ENCODE measurements at regions not wholly inside any gene's neighbourhood (a gene's known extent, or its start where the extent isn't known, plus 50 kb on each side); places are given as distances from the start of the nearest gene placed in this dataset.

- Mint-ChIP-seq H3K4me3 (no peak overlapping the region), H3K9me3 (peaks cover 28% of the 10 kb centered on the region), H3K36me3 (peaks cover 2% of the 10 kb centered on the region), H3K27me3 (ENCODE audit: insufficient read depth, low read depth) (peaks cover 2% of the 10 kb centered on the region), H3K27ac (no peak overlapping the region), H3K4me1 (no peaks in the 10 kb centered on the region)
- Histone ChIP-seq H3F3A (ENCODE audit: low read depth) (no peaks in the 10 kb centered on the region), H3K4me3 (no peak overlapping the region), H3K9me3 (ENCODE audit: low read depth) (no peaks in the 10 kb centered on the region), H3K4me2 (no peak overlapping the region), H3K9ac (no peak overlapping the region), H2AFZ (replicated peaks) (no peak overlapping the region), H4K20me1 (ENCODE audit: low read depth) (no peaks in the 10 kb centered on the region), H3K4me1 (no peaks in the 10 kb centered on the region), H3K36me3 (no peaks in the 10 kb centered on the region), H3K27ac (no peak overlapping the region), H3K79me2 (ENCODE audit: low read depth) (no peaks in the 10 kb centered on the region), H3K27me3 (no peaks in the 10 kb centered on the region)
- DNase-seq (ENCODE audit: low spot score) = no peak
- no peak for TF ChIP-seq EZH2 (IDR thresholded peaks at IDR 0.05)
- TF ChIP-seq CTCF (IDR thresholded peaks at IDR 0.05) = no peak
- no peak for TF ChIP-seq EZH2phosphoT487 (IDR thresholded peaks at IDR 0.05)
These were observed 330.0 kb downstream of the PYDC2 start for GRCh38 chr3:191790934-191791333.

- H3K36me3 ChIP-seq = no peaks in the 10 kb centered on the region
- no peaks in the 10 kb centered on the region for H3K79me2 ChIP-seq (ENCODE audit: low read depth)
- H3K27me3 ChIP-seq = no peaks in the 10 kb centered on the region
- H3F3A ChIP-seq (ENCODE audit: low read depth) = no peaks in the 10 kb centered on the region
- peaks cover 28% of the 10 kb centered on the region for H3K9me3 Mint-ChIP-seq
- H3K27me3 Mint-ChIP-seq (ENCODE audit: insufficient read depth, low read depth) = peaks cover 2% of the 10 kb centered on the region
- H4K20me1 ChIP-seq (ENCODE audit: low read depth) = no peaks in the 10 kb centered on the region
- no peaks in the 10 kb centered on the region for H3K4me1 Mint-ChIP-seq
- H3K36me3 Mint-ChIP-seq = peaks cover 2% of the 10 kb centered on the region
- H3K9me3 ChIP-seq (ENCODE audit: low read depth) = no peaks in the 10 kb centered on the region
- H3K9ac ChIP-seq = no peak overlapping the region
- TF ChIP-seq EZH2 (IDR thresholded peaks at IDR 0.05) (no peak), CTCF (IDR thresholded peaks at IDR 0.05) (no peak), EZH2phosphoT487 (IDR thresholded peaks at IDR 0.05) (no peak)
- H3K27ac ChIP-seq = no peak overlapping the region
- no peak overlapping the region for H3K4me3 Mint-ChIP-seq
- no peaks in the 10 kb centered on the region for H3K4me1 ChIP-seq
- no peak overlapping the region for H3K4me3 ChIP-seq
- H3K4me2 ChIP-seq = no peak overlapping the region
- H3K27ac Mint-ChIP-seq = no peak overlapping the region
- no peak overlapping the region for H2AFZ ChIP-seq (replicated peaks)
- DNase-seq (ENCODE audit: low spot score) = no peak
These were observed 331.6 kb downstream of the PYDC2 start for GRCh38 chr3:191792580-191792979.

GRCh38 chr3:191795196-191795595, 334.2 kb downstream of the PYDC2 start:
- H3K9me3 Mint-ChIP-seq = peaks cover 29% of the 10 kb centered on the region
- peaks cover 2% of the 10 kb centered on the region for H3K27me3 Mint-ChIP-seq (ENCODE audit: insufficient read depth, low read depth)
- no peak overlapping the region for H3K27ac ChIP-seq
- H3K4me1 Mint-ChIP-seq = no peaks in the 10 kb centered on the region
- no peak overlapping the region for H3K4me2 ChIP-seq
- no peak overlapping the region for H3K9ac ChIP-seq
- no peak overlapping the region for H3K27ac Mint-ChIP-seq
- no peaks in the 10 kb centered on the region for H3K79me2 ChIP-seq (ENCODE audit: low read depth)
- no peaks in the 10 kb centered on the region for H3K9me3 ChIP-seq (ENCODE audit: low read depth)
- H2AFZ ChIP-seq (replicated peaks) = no peak overlapping the region
- H3K36me3 Mint-ChIP-seq = peaks cover 2% of the 10 kb centered on the region
- H3K4me3 Mint-ChIP-seq = no peak overlapping the region
- H3K4me3 ChIP-seq = no peak overlapping the region
- no peak for DNase-seq (ENCODE audit: low spot score)
- TF ChIP-seq EZH2 (IDR thresholded peaks at IDR 0.05) = no peak
- TF ChIP-seq EZH2phosphoT487 (IDR thresholded peaks at IDR 0.05) = no peak
- TF ChIP-seq CTCF (IDR thresholded peaks at IDR 0.05) = no peak
- no peaks in the 10 kb centered on the region for H3K27me3 ChIP-seq
- H3F3A ChIP-seq (ENCODE audit: low read depth) = no peaks in the 10 kb centered on the region
- H3K36me3 ChIP-seq = no peaks in the 10 kb centered on the region
- no peaks in the 10 kb centered on the region for H4K20me1 ChIP-seq (ENCODE audit: low read depth)
- H3K4me1 ChIP-seq = no peaks in the 10 kb centered on the region

Measured in neural progenitor cell (in vitro differentiated cells).